ENCODE measurements at regions not wholly inside any gene's neighbourhood (a gene's known extent, or its start where the extent isn't known, plus 50 kb on each side); places are given as distances from the start of the nearest gene placed in this dataset.

DNA sequence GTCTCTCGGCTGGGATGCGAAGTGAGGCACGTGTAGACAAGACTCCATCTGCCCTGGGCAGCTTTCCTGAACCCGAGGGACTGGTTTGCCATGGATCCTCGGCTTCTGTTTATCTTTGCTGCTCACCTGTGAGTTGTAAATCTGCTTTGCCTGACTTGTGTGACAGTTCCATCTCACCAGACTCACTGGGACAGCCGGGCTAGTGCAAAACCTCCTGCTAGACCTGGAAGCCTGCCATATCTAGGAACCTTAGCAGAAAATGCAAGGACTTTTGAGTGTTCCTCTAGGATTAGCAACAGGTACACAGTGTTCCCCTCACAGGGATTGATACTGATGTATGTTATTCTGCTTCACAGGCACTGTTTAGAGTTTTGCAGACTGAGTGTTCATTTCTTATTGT is 218.6 kb downstream of the URB2 start:
- TF ChIP-seq, protein P1, sequence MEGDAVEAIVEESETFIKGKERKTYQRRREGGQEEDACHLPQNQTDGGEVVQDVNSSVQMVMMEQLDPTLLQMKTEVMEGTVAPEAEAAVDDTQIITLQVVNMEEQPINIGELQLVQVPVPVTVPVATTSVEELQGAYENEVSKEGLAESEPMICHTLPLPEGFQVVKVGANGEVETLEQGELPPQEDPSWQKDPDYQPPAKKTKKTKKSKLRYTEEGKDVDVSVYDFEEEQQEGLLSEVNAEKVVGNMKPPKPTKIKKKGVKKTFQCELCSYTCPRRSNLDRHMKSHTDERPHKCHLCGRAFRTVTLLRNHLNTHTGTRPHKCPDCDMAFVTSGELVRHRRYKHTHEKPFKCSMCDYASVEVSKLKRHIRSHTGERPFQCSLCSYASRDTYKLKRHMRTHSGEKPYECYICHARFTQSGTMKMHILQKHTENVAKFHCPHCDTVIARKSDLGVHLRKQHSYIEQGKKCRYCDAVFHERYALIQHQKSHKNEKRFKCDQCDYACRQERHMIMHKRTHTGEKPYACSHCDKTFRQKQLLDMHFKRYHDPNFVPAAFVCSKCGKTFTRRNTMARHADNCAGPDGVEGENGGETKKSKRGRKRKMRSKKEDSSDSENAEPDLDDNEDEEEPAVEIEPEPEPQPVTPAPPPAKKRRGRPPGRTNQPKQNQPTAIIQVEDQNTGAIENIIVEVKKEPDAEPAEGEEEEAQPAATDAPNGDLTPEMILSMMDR (tag by site-specific recombination; IDR thresholded peaks at IDR 0.05): no peak
- TF ChIP-seq, protein P2, sequence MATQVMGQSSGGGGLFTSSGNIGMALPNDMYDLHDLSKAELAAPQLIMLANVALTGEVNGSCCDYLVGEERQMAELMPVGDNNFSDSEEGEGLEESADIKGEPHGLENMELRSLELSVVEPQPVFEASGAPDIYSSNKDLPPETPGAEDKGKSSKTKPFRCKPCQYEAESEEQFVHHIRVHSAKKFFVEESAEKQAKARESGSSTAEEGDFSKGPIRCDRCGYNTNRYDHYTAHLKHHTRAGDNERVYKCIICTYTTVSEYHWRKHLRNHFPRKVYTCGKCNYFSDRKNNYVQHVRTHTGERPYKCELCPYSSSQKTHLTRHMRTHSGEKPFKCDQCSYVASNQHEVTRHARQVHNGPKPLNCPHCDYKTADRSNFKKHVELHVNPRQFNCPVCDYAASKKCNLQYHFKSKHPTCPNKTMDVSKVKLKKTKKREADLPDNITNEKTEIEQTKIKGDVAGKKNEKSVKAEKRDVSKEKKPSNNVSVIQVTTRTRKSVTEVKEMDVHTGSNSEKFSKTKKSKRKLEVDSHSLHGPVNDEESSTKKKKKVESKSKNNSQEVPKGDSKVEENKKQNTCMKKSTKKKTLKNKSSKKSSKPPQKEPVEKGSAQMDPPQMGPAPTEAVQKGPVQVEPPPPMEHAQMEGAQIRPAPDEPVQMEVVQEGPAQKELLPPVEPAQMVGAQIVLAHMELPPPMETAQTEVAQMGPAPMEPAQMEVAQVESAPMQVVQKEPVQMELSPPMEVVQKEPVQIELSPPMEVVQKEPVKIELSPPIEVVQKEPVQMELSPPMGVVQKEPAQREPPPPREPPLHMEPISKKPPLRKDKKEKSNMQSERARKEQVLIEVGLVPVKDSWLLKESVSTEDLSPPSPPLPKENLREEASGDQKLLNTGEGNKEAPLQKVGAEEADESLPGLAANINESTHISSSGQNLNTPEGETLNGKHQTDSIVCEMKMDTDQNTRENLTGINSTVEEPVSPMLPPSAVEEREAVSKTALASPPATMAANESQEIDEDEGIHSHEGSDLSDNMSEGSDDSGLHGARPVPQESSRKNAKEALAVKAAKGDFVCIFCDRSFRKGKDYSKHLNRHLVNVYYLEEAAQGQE (tag by site-specific recombination; IDR thresholded peaks at IDR 0.05): no peak
- no peak for TF ChIP-seq MYNN (tag by site-specific recombination; IDR thresholded peaks at IDR 0.05; ENCODE audit: borderline replicate concordance)
- TF ChIP-seq, protein P3, sequence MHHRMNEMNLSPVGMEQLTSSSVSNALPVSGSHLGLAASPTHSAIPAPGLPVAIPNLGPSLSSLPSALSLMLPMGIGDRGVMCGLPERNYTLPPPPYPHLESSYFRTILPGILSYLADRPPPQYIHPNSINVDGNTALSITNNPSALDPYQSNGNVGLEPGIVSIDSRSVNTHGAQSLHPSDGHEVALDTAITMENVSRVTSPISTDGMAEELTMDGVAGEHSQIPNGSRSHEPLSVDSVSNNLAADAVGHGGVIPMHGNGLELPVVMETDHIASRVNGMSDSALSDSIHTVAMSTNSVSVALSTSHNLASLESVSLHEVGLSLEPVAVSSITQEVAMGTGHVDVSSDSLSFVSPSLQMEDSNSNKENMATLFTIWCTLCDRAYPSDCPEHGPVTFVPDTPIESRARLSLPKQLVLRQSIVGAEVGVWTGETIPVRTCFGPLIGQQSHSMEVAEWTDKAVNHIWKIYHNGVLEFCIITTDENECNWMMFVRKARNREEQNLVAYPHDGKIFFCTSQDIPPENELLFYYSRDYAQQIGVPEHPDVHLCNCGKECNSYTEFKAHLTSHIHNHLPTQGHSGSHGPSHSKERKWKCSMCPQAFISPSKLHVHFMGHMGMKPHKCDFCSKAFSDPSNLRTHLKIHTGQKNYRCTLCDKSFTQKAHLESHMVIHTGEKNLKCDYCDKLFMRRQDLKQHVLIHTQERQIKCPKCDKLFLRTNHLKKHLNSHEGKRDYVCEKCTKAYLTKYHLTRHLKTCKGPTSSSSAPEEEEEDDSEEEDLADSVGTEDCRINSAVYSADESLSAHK (tag by site-specific recombination; IDR thresholded peaks at IDR 0.05): no peak

Measured in HEK293 (cell line).